GM19324 (cell line): ENCODE measurements at regions not wholly inside any gene's neighbourhood (a gene's known extent, or its start where the extent isn't known, plus 50 kb on each side); places are given as distances from the start of the nearest gene placed in this dataset.
"Not testable (repeated sequence)": the region's sequence is repeated elsewhere in the genome, so short reads cannot be mapped to it uniquely, and the experiment has no call there.

ENCODE experiments used
- ATAC-seq: cut with Tn5 transposase; IDR thresholded peaks from one replicate; pipeline ENCODE4 v1.9.1; 2021; ENCODE audit warnings: mild to moderate bottlenecking, moderate library complexity; ENCODE audit not compliant: unreplicated experiment, low FRiP score

DNA sequence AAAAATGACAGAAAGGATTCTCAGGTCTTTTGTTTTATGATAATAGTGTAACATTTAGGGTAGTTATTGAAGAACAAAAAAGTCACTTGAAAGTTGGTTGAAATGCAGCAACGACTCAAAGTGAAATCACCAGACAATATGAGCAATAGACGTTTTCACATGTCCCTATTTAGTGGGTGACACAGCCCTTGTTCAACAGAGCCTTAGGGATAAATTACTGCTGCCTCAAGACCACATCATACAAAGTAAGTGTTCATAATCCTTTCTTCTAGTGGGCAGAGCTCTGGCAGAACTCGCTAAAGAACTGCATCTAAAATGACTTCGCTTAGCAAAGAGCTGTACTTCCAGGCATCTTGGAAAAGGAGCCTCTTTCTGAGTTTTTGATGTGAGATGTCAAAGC is 128.5 kb upstream of the LMNTD1 start:
- ATAC-seq = no peak

GRCh38 chr12:25682421-25682820 is 129.3 kb upstream of the LMNTD1 start:
- ATAC-seq = no peak

DNA sequence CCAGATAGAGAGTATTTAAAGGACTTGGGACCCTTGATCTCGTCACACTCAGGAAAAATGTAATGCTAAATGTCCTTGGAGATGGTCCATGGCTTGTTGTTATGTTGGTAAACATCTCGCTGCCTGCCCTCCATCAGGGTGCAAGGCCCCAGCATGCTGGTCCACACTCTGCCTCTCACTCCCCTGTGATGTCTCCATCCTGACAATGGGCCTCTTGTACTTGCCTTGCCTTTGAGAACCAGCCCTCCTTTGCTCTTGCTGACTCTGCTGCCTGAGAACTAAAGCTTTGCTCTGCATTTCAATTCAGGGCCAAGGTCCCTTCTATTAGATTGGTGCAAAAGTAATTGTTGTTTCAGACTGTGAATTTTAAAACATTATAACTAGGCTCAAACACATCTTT is 131.0 kb upstream of the LMNTD1 start:
- ATAC-seq = no peak

DNA sequence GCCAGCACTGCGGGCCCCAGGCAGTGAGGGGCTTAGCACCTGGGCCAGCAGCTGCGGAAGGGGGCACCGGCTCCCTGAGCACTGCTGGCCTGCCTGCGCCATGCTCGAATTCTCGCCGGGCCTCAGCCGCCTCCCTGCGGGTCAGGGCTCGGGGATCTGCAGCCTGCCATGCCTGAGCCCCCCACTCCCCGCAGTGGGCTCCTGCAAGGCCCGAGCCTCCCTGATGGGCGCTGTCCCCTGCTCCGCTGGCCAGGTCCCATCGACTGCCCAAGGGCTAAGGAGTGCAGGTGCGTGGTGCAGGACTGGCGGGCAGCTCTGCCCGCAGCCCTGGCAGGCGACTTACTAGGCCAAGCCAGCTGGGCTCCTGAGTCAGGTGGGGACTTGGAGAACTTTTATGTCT is 133.3 kb upstream of the LMNTD1 start:
- ATAC-seq = no peak

DNA sequence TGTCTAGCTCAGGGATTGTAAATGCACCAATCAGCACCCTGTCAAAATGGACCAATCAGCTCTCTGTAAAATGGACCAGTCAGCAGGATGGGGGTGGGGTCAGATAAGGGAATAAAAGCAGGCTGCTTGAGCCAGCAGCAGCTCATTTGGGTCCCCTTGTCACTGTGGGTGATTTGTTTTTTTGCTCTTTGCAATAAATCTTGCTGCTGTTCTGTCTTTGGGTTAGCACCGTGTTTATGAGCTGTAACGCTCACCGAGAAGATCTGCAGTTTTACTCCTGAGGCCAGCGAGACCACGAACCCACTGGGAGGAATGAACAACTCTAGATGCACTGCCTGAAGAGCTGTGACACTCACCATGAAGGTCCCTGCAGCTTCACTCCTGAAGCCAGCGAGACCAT is 134.1 kb upstream of the LMNTD1 start:
- no peak for ATAC-seq

DNA sequence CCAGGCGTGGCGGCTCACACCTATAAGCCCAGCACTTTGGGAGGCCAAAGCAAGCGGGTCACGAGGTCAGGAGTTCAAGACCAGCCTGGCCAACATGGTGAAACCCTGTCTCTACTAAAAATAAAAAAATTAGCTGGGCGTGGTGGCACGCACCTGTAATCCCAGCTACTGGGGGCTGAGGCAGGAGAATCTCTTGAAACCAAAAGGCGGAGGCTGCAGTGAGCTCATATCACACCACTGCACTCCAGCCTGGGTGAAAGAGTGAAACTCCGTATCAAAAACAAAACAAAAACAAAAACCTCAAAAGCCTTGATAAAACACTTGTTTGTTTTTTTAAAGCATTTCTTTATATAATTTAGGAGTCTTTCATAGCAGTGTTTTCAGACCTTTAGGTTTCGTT is 135.8 kb upstream of the LMNTD1 start:
- not testable (repeated sequence) for ATAC-seq

DNA sequence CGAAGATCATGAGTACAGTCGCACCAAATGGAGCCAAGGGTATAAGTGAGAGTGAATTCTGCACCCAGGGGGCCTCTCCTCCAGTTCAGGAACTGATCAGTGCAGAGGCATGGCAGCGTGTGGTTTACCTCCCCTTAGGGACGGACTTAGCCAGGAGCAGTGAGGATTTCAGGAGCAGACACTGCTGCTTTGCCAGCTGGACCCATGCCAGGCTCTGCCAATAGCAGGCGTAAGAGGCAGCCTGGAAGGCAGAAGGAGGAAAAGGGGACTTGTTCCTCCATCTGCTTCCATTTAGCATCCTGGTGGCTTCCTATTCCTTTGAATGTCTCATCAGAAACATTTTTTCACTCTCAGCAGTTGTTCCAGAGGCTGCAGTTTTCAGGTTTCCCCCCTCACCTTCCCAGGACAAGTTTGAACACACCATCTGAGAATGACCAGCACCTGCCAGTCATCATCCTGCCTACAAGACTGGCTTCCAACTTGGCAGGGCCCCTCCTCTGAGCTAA is 137.0 kb upstream of the LMNTD1 start:
- no peak for ATAC-seq

- no peak for ATAC-seq
Observed at GRCh38 chr12:25690996-25691864, 138.1 kb upstream of the LMNTD1 start.

GRCh38 chr12:25691865-25692114 is 138.7 kb upstream of the LMNTD1 start:
- no peak for ATAC-seq

DNA sequence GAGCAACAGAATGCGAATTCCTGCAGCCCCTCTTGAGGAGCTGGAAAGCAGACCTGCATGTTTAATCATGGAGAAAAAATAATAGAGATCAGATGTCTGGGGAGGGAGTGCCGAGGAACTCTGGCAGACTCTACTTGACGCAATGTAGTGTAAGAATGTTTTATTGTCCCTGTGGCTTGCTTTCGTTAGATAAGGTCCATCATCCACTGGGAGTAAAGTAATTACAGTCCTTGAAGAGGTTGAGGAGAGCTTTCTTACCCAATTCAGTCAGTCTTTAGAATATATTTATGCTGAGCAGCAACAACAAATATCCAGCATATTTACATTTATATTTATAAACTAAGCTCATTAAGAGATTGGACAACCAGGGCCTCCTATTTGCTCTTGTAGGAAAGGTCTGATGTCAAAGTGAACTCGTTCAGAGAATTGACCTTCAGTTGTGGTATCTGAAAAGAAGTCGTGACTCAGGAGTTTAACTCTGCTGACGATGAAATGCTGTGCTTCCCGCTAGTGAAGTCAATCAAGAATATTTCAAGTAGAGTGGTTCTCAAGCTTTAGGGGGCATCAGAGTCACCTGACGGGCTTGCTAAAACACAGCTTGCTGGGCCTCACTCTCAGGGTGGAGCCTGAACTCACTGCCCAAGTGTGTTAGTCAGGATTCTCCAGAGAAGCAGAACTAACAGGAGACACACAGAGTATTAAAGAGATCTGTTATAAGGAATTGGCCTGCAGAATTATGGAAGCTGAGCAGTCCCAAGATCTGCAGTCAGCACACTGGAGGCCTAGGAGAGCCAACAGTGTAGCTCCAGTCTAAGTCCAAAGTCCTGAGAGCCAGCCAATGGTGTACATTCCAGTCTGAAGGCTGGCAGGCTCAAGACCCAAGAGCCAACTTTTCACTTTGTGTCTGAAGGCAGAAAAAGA is 139.3 kb upstream of the LMNTD1 start:
- ATAC-seq = no peak

- no peak for ATAC-seq
Observed at GRCh38 chr12:25694072-25694471, 141.0 kb upstream of the LMNTD1 start.

DNA sequence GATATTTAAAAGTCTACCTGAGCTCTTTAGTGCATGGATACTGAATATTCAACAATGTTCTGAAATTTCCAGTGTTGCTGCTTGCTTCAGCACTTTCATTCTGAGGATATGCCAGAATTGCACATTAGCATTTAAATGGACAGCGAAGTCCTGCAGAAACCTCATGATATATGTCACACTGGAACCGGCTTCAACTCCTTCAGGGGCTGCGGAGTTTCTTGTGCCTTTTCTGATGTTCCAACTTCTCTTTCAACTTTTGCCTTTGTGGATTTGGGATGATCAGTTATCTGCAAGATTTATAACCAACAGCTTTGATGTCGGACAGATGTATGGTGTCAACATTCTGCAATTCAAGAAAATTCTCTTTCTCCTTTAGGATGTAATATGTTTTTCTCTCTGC is 142.5 kb upstream of the LMNTD1 start:
- no peak for ATAC-seq

GRCh38 chr12:25698772-25699171 is 145.7 kb upstream of the LMNTD1 start:
- ATAC-seq = no peak

GRCh38 chr12:25699454-25699853 is 146.4 kb upstream of the LMNTD1 start:
- no peak for ATAC-seq

DNA sequence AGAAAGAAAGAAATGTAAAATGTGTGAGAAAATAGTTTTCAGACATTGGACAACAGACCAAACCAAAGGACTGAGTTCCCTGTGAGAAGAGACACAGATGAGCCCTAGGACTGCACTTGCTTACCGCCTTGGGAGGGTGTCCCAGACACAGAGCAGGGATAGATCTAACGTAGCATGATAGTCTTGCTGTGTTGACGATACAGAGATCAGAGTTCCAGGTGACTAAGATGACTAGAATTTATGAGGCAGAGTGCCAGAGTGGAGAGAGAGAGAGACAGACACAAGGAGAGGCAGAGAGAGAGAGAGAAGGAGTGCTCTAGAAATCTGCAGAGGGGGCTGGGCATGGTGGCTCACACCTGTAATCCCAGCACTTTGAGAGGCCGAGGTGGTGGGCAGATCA is 148.2 kb upstream of the LMNTD1 start:
- no peak for ATAC-seq

GRCh38 chr12:25702553-25702952 is 149.5 kb upstream of the LMNTD1 start:
- ATAC-seq = no peak

DNA sequence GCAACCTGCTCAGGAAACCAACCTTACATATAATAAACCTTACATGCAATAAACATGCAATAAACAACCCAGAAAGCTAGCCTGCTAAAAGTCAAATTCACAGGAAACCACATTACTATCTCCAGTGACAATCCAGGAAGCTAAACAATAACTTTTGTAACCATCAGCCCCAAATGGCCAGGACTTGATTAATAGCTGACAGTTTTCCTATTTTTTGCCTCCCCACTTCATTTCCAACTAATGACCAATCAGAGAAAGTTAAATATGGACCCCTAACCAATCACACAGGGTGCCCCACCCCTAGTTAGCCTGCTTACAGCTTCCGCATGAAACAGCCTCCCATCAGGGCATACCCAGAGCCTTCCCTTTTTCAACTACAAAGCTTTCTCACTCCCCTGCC is 152.2 kb upstream of the LMNTD1 start:
- no peak for ATAC-seq

DNA sequence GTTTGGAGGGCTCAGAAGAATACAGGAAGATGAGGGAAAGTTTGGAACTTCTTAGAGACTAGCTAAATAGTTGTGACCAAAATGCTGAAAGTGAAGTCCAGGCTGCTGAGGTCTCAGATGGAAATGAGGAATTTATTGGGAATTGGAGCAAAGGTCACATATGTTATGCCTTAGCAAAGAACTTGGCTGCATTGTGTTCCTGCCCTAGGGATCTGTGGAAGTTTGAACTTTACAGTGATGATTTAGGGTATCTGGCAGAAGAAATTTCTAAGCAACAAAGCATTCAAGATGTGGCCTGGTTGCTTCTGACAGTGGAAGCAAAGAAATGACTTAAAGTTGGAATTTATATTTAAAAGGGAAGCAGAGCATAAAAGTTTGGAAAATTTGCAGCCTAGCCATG is 153.6 kb upstream of the LMNTD1 start:
- not testable (repeated sequence) for ATAC-seq

- ATAC-seq = no peak
Observed at GRCh38 chr12:25707056-25707455, 154.0 kb upstream of the LMNTD1 start.

GRCh38 chr12:25708661-25709060 is 155.6 kb upstream of the LMNTD1 start:
- ATAC-seq = no peak

DNA sequence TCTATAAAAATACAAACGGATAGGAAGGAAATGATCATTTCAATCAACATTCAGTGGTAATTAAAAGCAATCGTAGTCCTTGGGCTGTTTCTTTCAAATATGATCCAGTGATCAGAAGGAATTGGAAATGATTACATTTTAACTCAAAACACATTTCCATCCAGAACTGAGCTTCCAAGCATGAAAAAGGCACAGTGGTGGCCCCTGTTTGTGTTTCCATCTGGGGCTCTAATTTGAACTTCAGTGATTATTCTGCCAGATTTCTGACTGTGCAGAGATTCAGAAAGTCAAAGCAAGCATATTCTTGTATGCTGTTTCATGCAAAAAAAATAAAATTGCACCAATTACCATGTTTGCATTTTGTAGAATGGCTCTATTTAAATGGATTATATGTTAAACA is 157.0 kb upstream of the LMNTD1 start:
- ATAC-seq = no peak
